ENCODE measurements at regions not wholly inside any gene's neighbourhood (a gene's known extent, or its start where the extent isn't known, plus 50 kb on each side); places are given as distances from the start of the nearest gene placed in this dataset.
"Not testable (repeated sequence)": the region's sequence is repeated elsewhere in the genome, so short reads cannot be mapped to it uniquely, and the experiment has no call there.

- in situ Hi-C loops (cut with HindIII; ENCODE audit: low sequenced_read_pairs): no loop called here
- TF ChIP-seq, protein P1, sequence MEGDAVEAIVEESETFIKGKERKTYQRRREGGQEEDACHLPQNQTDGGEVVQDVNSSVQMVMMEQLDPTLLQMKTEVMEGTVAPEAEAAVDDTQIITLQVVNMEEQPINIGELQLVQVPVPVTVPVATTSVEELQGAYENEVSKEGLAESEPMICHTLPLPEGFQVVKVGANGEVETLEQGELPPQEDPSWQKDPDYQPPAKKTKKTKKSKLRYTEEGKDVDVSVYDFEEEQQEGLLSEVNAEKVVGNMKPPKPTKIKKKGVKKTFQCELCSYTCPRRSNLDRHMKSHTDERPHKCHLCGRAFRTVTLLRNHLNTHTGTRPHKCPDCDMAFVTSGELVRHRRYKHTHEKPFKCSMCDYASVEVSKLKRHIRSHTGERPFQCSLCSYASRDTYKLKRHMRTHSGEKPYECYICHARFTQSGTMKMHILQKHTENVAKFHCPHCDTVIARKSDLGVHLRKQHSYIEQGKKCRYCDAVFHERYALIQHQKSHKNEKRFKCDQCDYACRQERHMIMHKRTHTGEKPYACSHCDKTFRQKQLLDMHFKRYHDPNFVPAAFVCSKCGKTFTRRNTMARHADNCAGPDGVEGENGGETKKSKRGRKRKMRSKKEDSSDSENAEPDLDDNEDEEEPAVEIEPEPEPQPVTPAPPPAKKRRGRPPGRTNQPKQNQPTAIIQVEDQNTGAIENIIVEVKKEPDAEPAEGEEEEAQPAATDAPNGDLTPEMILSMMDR (IDR thresholded peaks at IDR 0.05; ENCODE audit: low read depth, low read length): no peak
- H3K4me3 ChIP-seq (ENCODE audit: low read depth, low read length): no peak overlapping the region
- DNase-seq (ENCODE audit: low read depth, low spot score): no peak
These were observed 162.6 kb upstream of the NAMPT start for GRCh38 chr7:106447318-106447847.

GRCh38 chr7:106445366-106445765, 160.6 kb upstream of the NAMPT start:
- DNase-seq (ENCODE audit: low read depth, low spot score); H3K4me3 ChIP-seq (ENCODE audit: low read depth, low read length); in situ Hi-C loops (cut with HindIII; ENCODE audit: low sequenced_read_pairs): not testable (repeated sequence)

- in situ Hi-C loops (cut with HindIII; ENCODE audit: low sequenced_read_pairs): no loop called here
- DNase-seq (ENCODE audit: low read depth, low spot score): no peak
- TF ChIP-seq, protein P1 (IDR thresholded peaks at IDR 0.05; ENCODE audit: low read depth, low read length): no peak
- no peak overlapping the region for H3K4me3 ChIP-seq (ENCODE audit: low read depth, low read length)
These were observed 159.4 kb upstream of the NAMPT start for GRCh38 chr7:106444068-106444655.

DNA sequence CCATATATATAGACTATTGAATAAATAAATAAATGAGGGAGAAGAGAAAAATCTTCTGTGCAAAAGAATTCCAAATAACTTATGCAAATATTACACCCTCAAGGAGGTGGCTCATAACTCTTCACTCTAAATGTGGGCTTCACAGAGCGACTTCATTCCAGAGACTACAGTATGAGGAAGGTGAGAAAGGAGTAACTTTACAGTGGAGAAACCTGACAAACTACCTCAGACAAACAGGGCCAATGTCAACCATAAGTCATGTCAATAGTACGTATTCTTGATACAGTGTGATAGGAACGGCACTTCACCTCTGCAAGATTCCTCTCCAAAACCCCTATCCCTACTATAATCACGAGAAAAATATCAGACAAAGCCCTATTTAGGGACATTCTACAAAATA, 158.4 kb upstream of the NAMPT start:
- H3K4me3 ChIP-seq (ENCODE audit: low read depth, low read length): no peak overlapping the region
- no peak for DNase-seq (ENCODE audit: low read depth, low spot score)
- in situ Hi-C loops (cut with HindIII; ENCODE audit: low sequenced_read_pairs): no loop called here
- TF ChIP-seq, protein P1 (IDR thresholded peaks at IDR 0.05; ENCODE audit: low read depth, low read length): no peak

DNA sequence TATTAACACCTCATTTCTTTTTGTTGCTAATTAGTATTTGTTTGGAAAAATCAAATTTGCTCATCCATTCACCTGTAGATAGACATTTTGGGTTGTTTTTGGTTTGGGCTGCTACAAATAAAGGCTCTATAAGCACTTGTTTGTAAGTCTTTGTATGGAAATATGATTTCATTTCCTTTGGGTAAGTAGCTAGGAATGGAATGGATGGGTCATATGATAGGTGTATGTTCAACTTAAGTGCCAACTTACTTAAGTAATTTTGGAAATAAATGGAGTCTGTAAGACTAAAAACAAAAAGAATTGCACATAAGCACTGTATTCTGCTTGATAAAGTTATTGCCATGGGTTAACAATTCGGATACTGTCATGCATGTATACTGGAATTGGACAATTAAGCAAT, 157.7 kb upstream of the NAMPT start:
- DNase-seq (ENCODE audit: low read depth, low spot score): no peak
- TF ChIP-seq, protein P1 (IDR thresholded peaks at IDR 0.05; ENCODE audit: low read depth, low read length): no peak
- in situ Hi-C loops (cut with HindIII; ENCODE audit: low sequenced_read_pairs): no loop called here
- no peak overlapping the region for H3K4me3 ChIP-seq (ENCODE audit: low read depth, low read length)

DNA sequence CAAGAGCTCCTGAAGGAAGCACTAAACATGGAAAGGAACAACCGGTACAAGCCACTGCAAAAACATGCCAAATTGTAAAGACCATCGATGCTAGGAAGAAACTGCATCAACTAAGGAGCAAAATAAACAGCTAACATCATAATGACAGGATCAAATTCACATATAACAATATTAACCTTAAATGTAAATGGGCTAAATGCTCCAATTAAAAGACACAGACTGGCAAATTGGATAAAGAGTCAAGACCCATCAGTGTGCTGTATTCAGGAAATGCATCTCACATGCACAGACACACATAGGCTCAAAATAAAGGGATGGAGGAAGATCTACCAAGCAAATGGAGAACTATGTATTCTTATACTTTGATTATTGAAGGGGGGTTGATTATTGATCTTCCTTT, 156.6 kb upstream of the NAMPT start:
- DNase-seq (ENCODE audit: low read depth, low spot score); in situ Hi-C loops (cut with HindIII; ENCODE audit: low sequenced_read_pairs); H3K4me3 ChIP-seq (ENCODE audit: low read depth, low read length): not testable (repeated sequence)

GRCh38 chr7:106436933-106437332, 152.2 kb upstream of the NAMPT start:
- in situ Hi-C loops (cut with HindIII; ENCODE audit: low sequenced_read_pairs); H3K4me3 ChIP-seq (ENCODE audit: low read depth, low read length); DNase-seq (ENCODE audit: low read depth, low spot score): not testable (repeated sequence)

- in situ Hi-C loops (cut with HindIII; ENCODE audit: low sequenced_read_pairs): no loop called here
- no peak overlapping the region for H3K4me3 ChIP-seq (ENCODE audit: low read depth, low read length)
- no peak for DNase-seq (ENCODE audit: low read depth, low spot score)
- TF ChIP-seq, protein P1 (IDR thresholded peaks at IDR 0.05; ENCODE audit: low read depth, low read length): no peak
These were observed 148.6 kb upstream of the NAMPT start for GRCh38 chr7:106433377-106433776.
